Prostate gland (tissue), 2 donors: ENCODE measurements at regions not wholly inside any gene's neighbourhood (a gene's known extent, or its start where the extent isn't known, plus 50 kb on each side); places are given as distances from the start of the nearest gene placed in this dataset.

Experiments used
- POLR2A ChIP-seq: fragments of 450-650 bp; IDR thresholded peaks from one replicate; pipeline ENCODE4 v1.6.1; 2016; ENCODE audit warnings: antibody characterized with exemption, mild to moderate bottlenecking
- POLR2AphosphoS5 ChIP-seq: sonication (generic); formaldehyde crosslinking; IDR thresholded peaks from one replicate; pipeline ENCODE4 v1.6.1; 2017; ENCODE audit warnings: antibody characterized with exemption
- TF ChIP-seq, protein P1 (sequence below), 4 experiments: fragments of 200-600 bp in 2 of 4; fragments of 450-650 bp in 2 of 4; sonication (generic) in 2 of 4; IDR thresholded peaks; 1 replicate in 3 of 4; 2 replicates in 1 of 4; pipeline ENCODE4 v1.5.1; 2016 to 2019; ENCODE audit warnings: antibody characterized with exemption in 4 of 4, mild to moderate bottlenecking in 2 of 4, moderate library complexity in 2 of 4

DNA sequence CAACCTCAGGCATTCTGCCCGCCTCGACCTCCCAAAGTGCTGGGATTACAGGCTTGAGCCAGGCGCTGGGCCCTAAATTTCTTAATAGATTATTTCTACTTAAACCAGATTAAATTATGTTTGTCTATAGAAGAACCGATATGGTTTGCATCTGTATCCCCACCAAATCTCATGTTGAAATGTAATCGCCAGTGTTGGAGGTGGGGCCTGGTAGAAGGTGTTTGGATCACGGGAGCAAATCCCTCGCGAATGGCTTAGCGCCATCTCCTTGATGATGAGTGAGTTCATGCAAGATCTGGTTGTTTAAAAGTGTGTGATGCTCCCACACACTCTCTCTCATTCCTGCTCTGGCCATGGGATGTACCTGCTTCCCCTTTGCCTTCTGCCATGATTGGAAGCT lies 109.3 kb upstream of the NANOS1 start:
- TF ChIP-seq, protein P1, sequence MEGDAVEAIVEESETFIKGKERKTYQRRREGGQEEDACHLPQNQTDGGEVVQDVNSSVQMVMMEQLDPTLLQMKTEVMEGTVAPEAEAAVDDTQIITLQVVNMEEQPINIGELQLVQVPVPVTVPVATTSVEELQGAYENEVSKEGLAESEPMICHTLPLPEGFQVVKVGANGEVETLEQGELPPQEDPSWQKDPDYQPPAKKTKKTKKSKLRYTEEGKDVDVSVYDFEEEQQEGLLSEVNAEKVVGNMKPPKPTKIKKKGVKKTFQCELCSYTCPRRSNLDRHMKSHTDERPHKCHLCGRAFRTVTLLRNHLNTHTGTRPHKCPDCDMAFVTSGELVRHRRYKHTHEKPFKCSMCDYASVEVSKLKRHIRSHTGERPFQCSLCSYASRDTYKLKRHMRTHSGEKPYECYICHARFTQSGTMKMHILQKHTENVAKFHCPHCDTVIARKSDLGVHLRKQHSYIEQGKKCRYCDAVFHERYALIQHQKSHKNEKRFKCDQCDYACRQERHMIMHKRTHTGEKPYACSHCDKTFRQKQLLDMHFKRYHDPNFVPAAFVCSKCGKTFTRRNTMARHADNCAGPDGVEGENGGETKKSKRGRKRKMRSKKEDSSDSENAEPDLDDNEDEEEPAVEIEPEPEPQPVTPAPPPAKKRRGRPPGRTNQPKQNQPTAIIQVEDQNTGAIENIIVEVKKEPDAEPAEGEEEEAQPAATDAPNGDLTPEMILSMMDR (IDR thresholded peaks at IDR 0.05): no peak
- TF ChIP-seq POLR2A (no peak), POLR2AphosphoS5 (no peak)
